ENCODE measurements at regions not wholly inside any gene's neighbourhood (a gene's known extent, or its start where the extent isn't known, plus 50 kb on each side); places are given as distances from the start of the nearest gene placed in this dataset.

DNA sequence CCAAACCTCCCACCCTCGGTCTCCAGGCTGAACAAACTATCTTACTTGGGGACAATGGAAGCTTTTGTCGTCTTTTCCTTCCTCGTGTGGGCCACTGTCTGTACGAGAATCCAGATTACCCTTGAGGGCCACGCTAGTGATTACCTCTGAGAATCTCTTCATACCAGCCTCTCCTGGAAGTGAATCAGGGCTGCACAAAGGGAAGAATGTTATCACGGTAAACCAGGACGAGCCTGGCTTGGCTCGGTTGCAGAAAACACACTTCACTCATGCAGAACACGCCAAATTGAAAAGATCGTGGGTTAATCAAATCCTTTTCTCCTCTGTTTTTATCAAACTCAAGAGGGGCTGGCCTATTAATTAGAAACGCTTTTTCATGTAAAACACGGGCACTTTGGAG is 51.6 kb upstream of the MYL2 start:
- Histone ChIP-seq H3K27ac (ENCODE audit: low read length) (no peak overlapping the region), H3K27me3 (ENCODE audit: control insufficient read depth, insufficient read depth, low read length) (no peaks in the 10 kb centered on the region), H3K4me1 (ENCODE audit: control insufficient read depth, insufficient read depth, low read length) (no peaks in the 10 kb centered on the region), H3K36me3 (ENCODE audit: control insufficient read depth, insufficient read depth, low read length) (no peaks in the 10 kb centered on the region), H3K9me3 (ENCODE audit: control insufficient read depth, low read depth, low read length) (no peaks in the 10 kb centered on the region), H3K4me3 (ENCODE audit: low read length) (no peak overlapping the region)
- DNase-seq: no peak
- WGBS (ENCODE audit: insufficient coverage, low lambda C conversion rate): 76% methylated on average over 4 of the region's 12 CpGs

DNA sequence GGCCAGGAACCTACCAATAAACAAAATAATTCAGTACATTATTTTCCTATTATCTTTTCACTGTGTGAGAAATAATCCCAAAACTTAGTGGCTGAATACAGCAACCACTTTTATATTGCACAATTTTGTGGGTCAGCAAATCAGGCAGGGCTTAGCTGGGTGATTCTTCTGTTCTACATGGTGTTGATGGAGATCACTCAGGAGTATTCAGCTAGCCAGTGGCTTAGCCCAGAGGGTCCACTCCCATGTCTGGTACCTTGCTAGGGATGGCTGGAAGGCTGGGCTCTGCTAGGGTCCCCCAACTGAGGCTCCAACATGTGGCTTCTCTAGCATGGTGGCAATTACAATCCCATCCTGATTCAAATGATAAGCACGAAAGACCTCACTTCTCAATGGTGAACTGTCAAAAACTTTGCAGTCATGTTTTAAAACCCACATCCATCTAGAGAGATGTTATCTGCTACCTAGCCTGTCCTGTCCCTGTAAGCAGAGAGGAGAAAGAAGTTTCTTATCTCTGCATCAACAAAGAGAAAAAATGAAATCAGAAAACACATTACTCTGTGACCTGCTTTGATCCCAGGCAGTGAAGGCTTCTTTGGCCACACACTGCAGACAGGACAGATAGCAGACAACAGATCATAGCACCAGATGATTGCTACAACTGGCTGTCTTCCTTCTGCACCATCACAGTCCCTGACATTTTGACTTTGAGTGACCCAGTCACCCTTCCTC is 51.0 kb upstream of the MYL2 start:
- WGBS (ENCODE audit: insufficient coverage, low lambda C conversion rate): no CpG with 5 or more reads among the region's 1 CpG
- DNase-seq: no peak
- Histone ChIP-seq H3K27me3 (ENCODE audit: control insufficient read depth, insufficient read depth, low read length) (no peaks in the 10 kb centered on the region), H3K36me3 (ENCODE audit: control insufficient read depth, insufficient read depth, low read length) (no peaks in the 10 kb centered on the region), H3K4me3 (ENCODE audit: low read length) (no peak overlapping the region), H3K9me3 (ENCODE audit: control insufficient read depth, low read depth, low read length) (no peaks in the 10 kb centered on the region), H3K4me1 (ENCODE audit: control insufficient read depth, insufficient read depth, low read length) (no peaks in the 10 kb centered on the region), H3K27ac (ENCODE audit: low read length) (no peak overlapping the region)

Measured in large intestine (tissue), 3 donors.